Panc1 (cell line): ENCODE measurements at regions not wholly inside any gene's neighbourhood (a gene's known extent, or its start where the extent isn't known, plus 50 kb on each side); places are given as distances from the start of the nearest gene placed in this dataset.
A peak's percentile ranks its signal among the peaks of the same experiment; 100 is the strongest.

ENCODE experiments used
- ATAC-seq: fragments of 200-7000 bp; cut with Tn5 transposase; 2 replicates; pipeline ENCODE4 v1.9.1; 2020; ENCODE audit warnings: mild to moderate bottlenecking, moderate library complexity
- BruUV-seq: library from RNA; stranded (reverse); fragments of 400-500 nt; replicated peaks from 2 replicates; lab custom pipeline; 2021; lab: Mats Ljungman, UMichigan
- CTCF ChIA-PET: fragments of 300-600 bp; sonication (Branson Sonifier 250); formaldehyde crosslinking; loops from one replicate; lab custom pipeline; 2022; ENCODE audit warnings: antibody characterized with exemption; lab: Charles Lee
- POLR2A ChIA-PET: fragments of 300-600 bp; sonication (Branson Sonifier 250); formaldehyde crosslinking; loops from one replicate; lab custom pipeline; 2022; ENCODE audit warnings: antibody characterized with exemption; lab: Charles Lee
- DNase-seq: peaks from one replicate; pipeline ENCODE4 v3.0.0-alpha.2; 2010; ENCODE audit warnings: low read depth, low spot score
- H3K27ac ChIP-seq: 2 replicates; pipeline ENCODE4 v1.5.1; 2011; ENCODE audit warnings: mild to moderate bottlenecking, low read length, inconsistent platforms
- H3K27me3 ChIP-seq: fragments of 200-500 bp; sonication (Bioruptor generic); 2 replicates; pipeline ENCODE4 v1.6.0; 2014; ENCODE audit warnings: low read length, inconsistent platforms; ENCODE audit not compliant: control insufficient read depth, insufficient read depth
- H3K36me3 ChIP-seq: fragments of 200-500 bp; sonication (Bioruptor generic); 2 replicates; pipeline ENCODE4 v1.5.1; 2014; ENCODE audit warnings: inconsistent platforms, mild to moderate bottlenecking, low read length, moderate library complexity; ENCODE audit not compliant: control insufficient read depth, insufficient read depth
- H3K4me1 ChIP-seq: 2 replicates; pipeline ENCODE4 v1.5.1; 2011; ENCODE audit warnings: inconsistent platforms, mild to moderate bottlenecking, low read length, moderate library complexity; ENCODE audit not compliant: control insufficient read depth, insufficient read depth
- H3K4me3 ChIP-seq, 2 experiments: 2 replicates each; pipeline ENCODE4 v1.5.1; 2011 to 2012; ENCODE audit warnings: low read depth in 2 of 2, low read length in 2 of 2, mild to moderate bottlenecking in 2 of 2, inconsistent platforms in 1 of 2, moderate library complexity in 1 of 2
- H3K9me3 ChIP-seq: fragments of 200-500 bp; sonication (Bioruptor generic); 2 replicates; pipeline ENCODE4 v1.5.1; 2014; ENCODE audit warnings: low read depth, mild to moderate bottlenecking, inconsistent platforms, low read length, moderate library complexity; ENCODE audit not compliant: control insufficient read depth, insufficient read depth
- CTCF ChIP-seq: fragments of 450-650 bp; IDR thresholded peaks from 2 replicates; pipeline ENCODE4 v1.5.1; 2017; ENCODE audit warnings: mild to moderate bottlenecking
- POLR2AphosphoS5 ChIP-seq: IDR thresholded peaks from 2 replicates; pipeline ENCODE4 v1.6.1; 2012; ENCODE audit warnings: mild to moderate bottlenecking, low read depth, low read length, moderate library complexity
- REST ChIP-seq, 2 experiments: IDR thresholded peaks; 2 replicates each; pipeline ENCODE4 v1.6.1; 2011 to 2012; ENCODE audit warnings: low read depth in 2 of 2, control low read depth in 1 of 2, low read length in 1 of 2, mild to moderate bottlenecking in 1 of 2, moderate library complexity in 1 of 2; ENCODE audit not compliant: insufficient read depth in 1 of 2
- SIN3A ChIP-seq: IDR thresholded peaks from 2 replicates; pipeline ENCODE4 v1.6.1; 2012; ENCODE audit warnings: low read depth, mild to moderate bottlenecking, low read length, moderate library complexity, borderline replicate concordance; ENCODE audit not compliant: insufficient read depth
- TCF7L2 ChIP-seq: IDR thresholded peaks from 2 replicates; pipeline ENCODE4 v1.6.1; 2011; ENCODE audit warnings: mild to moderate bottlenecking, low read depth, low read length, inconsistent platforms
- in situ Hi-C: cut with HindIII; loops from 2 replicates; pipeline ENCODE4 v1.10.0; 2016; ENCODE audit warnings: low sequenced_read_pairs, low pct_unique_long_range_greater_than_20kb
- intact Hi-C: fragments of 100-400 bp; cut with micrococcal nuclease; formaldehyde crosslinking; loops from one replicate; pipeline ENCODE4 v1.10.0; 2022; ENCODE audit not compliant: unreplicated experiment

GRCh38 chr10:3484306-3485056 is 300.5 kb downstream of the KLF6 start:
- POLR2A ChIA-PET = no interaction called here
- intact Hi-C loops (no loop called here), in situ Hi-C loops (no loop called here)
- DNase-seq (no peak), ATAC-seq (no peak)
- no peaks in the 10 kb centered on the region for H3K36me3 ChIP-seq
- H3K4me3 ChIP-seq = no peak overlapping the region
- TF ChIP-seq CTCF = no peak
- TF ChIP-seq POLR2AphosphoS5 = no peak
- no peaks in the 10 kb centered on the region for H3K9me3 ChIP-seq
- H3K4me1 ChIP-seq = peaks cover 4% of the 10 kb centered on the region; the same call in 1 of the 2 replicates
- H3K27ac ChIP-seq = no peak overlapping the region
- BruUV-seq = no TSS peak
- no peaks in the 10 kb centered on the region for H3K27me3 ChIP-seq
- CTCF ChIA-PET = no interaction called here

GRCh38 chr10:3482200-3482993 is 302.6 kb downstream of the KLF6 start:
- H3K36me3 ChIP-seq = no peaks in the 10 kb centered on the region
- H3K9me3 ChIP-seq = no peaks in the 10 kb centered on the region
- no peak overlapping the region for H3K4me3 ChIP-seq
- H3K27ac ChIP-seq = no peak overlapping the region
- BruUV-seq = no TSS peak
- intact Hi-C loops (no loop called here), in situ Hi-C loops (no loop called here)
- TF ChIP-seq TCF7L2 = no peak
- TF ChIP-seq REST (IDR thresholded peaks at IDR 0.05; ENCODE audit: insufficient read depth in 1 of 2, low read depth in 2 of 2, low read length in 1 of 2) = no peak
- no peak for TF ChIP-seq SIN3A
- no peaks in the 10 kb centered on the region for H3K27me3 ChIP-seq
- DNase-seq (no peak), ATAC-seq (no peak)
- POLR2A ChIA-PET = no interaction called here
- CTCF ChIA-PET = no interaction called here
- peaks cover 4% of the 10 kb centered on the region; the same call in 1 of the 2 replicates for H3K4me1 ChIP-seq

GRCh38 chr10:3481496-3481895 is 303.5 kb downstream of the KLF6 start:
- TF ChIP-seq CTCF = no peak
- Histone ChIP-seq H3K27me3 (no peaks in the 10 kb centered on the region), H3K27ac (peak overlapping the region; percentile 17; the same call in 1 of the 2 replicates), H3K9me3 (no peaks in the 10 kb centered on the region), H3K4me3 (no peak overlapping the region), H3K36me3 (no peaks in the 10 kb centered on the region), H3K4me1 (peaks cover 3% of the 10 kb centered on the region; the same call in 1 of the 2 replicates)
- POLR2A ChIA-PET = no interaction called here
- DNase-seq (no peak), ATAC-seq (no peak)
- intact Hi-C loops = no loop called here
- no TSS peak for BruUV-seq
- in situ Hi-C loops = no loop called here
- CTCF ChIA-PET = no interaction called here
